HG02588 (cell line): ENCODE measurements at regions not wholly inside any gene's neighbourhood (a gene's known extent, or its start where the extent isn't known, plus 50 kb on each side); places are given as distances from the start of the nearest gene placed in this dataset.

Experiments used
- ATAC-seq: cut with Tn5 transposase; IDR thresholded peaks from one replicate; pipeline ENCODE4 v1.9.1; 2021; ENCODE audit warnings: mild to moderate bottlenecking, moderate library complexity; ENCODE audit not compliant: unreplicated experiment

- no peak for ATAC-seq
Observed at GRCh38 chr6:40642837-40643236, 55.7 kb upstream of the LRFN2 start.

GRCh38 chr6:40642190-40642589 is 55.0 kb upstream of the LRFN2 start:
- ATAC-seq = no peak

GRCh38 chr6:40640599-40641227 is 53.5 kb upstream of the LRFN2 start:
- ATAC-seq = no peak
